ENCODE measurements at regions not wholly inside any gene's neighbourhood (a gene's known extent, or its start where the extent isn't known, plus 50 kb on each side); places are given as distances from the start of the nearest gene placed in this dataset.

DNA sequence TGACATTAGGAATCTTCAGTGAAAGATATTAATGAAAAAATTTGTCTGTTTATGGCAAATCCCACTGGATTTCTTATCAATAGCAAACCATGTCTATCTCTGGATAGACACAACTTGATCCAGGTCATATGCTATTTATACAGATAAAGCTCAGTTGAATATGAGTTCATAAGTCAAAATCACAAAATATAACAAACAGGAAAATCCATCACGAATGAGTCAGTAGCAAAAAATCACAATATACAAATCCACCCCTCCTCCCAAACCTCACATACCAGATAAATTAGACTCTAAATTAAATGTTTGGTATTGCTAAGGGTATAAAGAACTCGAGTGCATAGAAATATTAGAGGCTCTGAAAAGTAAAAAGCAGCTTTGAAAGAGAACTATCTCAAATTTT lies 420.5 kb downstream of the TLL1 start:
- ATAC-seq (ENCODE audit: low read depth) (no peak), DNase-seq (no peak)
- no peak overlapping the region for H3K4me2 ChIP-seq (replicated peaks; ENCODE audit: low read depth, low read length, poor library complexity, severe bottlenecking)
- H3K36me3 ChIP-seq (replicated peaks in 1 of 2; ENCODE audit: control extremely low read depth in 1 of 2, control insufficient read depth in 1 of 2, extremely low read depth in 1 of 2, insufficient read depth in 2 of 2, low read length in 1 of 2): no peaks in the 10 kb centered on the region
- H3K4me1 Mint-ChIP-seq: no peaks in the 10 kb centered on the region
- no peak overlapping the region for H3K4me3 ChIP-seq (ENCODE audit: control extremely low read depth in 1 of 5, extremely low read depth in 1 of 5, insufficient read depth in 1 of 5, low read depth in 2 of 5, low read length in 4 of 5)
- no peak overlapping the region for H3K27ac Mint-ChIP-seq
- H4K20me1 ChIP-seq (ENCODE audit: control insufficient read depth, insufficient read depth, low read length, poor library complexity, severe bottlenecking): no peaks in the 10 kb centered on the region
- intact Hi-C loops (cut with micrococcal nuclease): no loop called here
- WGBS (ENCODE audit: insufficient coverage): no CpG with 5 or more reads among the region's 2 CpGs
- no peaks in the 10 kb centered on the region for H3K27me3 ChIP-seq (replicated peaks in 1 of 4; ENCODE audit: control extremely low read depth in 1 of 4, control insufficient read depth in 3 of 4, insufficient read depth in 4 of 4, low read length in 3 of 4)
- TF ChIP-seq EZH2 (IDR thresholded peaks at IDR 0.05; ENCODE audit: borderline replicate concordance, insufficient read depth, low read depth, low read length, poor library complexity, severe bottlenecking): no peak
- TF ChIP-seq, protein P1, sequence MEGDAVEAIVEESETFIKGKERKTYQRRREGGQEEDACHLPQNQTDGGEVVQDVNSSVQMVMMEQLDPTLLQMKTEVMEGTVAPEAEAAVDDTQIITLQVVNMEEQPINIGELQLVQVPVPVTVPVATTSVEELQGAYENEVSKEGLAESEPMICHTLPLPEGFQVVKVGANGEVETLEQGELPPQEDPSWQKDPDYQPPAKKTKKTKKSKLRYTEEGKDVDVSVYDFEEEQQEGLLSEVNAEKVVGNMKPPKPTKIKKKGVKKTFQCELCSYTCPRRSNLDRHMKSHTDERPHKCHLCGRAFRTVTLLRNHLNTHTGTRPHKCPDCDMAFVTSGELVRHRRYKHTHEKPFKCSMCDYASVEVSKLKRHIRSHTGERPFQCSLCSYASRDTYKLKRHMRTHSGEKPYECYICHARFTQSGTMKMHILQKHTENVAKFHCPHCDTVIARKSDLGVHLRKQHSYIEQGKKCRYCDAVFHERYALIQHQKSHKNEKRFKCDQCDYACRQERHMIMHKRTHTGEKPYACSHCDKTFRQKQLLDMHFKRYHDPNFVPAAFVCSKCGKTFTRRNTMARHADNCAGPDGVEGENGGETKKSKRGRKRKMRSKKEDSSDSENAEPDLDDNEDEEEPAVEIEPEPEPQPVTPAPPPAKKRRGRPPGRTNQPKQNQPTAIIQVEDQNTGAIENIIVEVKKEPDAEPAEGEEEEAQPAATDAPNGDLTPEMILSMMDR (IDR thresholded peaks at IDR 0.05): no peak
- no peak overlapping the region for H2AFZ ChIP-seq (ENCODE audit: insufficient read depth, low read depth, low read length, poor library complexity, severe bottlenecking)
- no peaks in the 10 kb centered on the region for H3K9me3 ChIP-seq (ENCODE audit: control extremely low read depth in 1 of 3, control insufficient read depth in 2 of 3, insufficient read depth in 1 of 3, low read length in 2 of 3)
- H3K4me1 ChIP-seq (ENCODE audit: control insufficient read depth in 2 of 2, insufficient read depth in 2 of 2, low read length in 2 of 2): no peaks in the 10 kb centered on the region
- no peaks in the 10 kb centered on the region for H3K9me3 Mint-ChIP-seq (ENCODE audit: insufficient read depth)
- no peaks in the 10 kb centered on the region for H3K79me2 ChIP-seq (ENCODE audit: control insufficient read depth, insufficient read depth, low read length)
- ChIA-PET POLR2A (no interaction called here), CTCF (no interaction called here)
- no peaks in the 10 kb centered on the region for H3K27me3 Mint-ChIP-seq
- no peak overlapping the region for H3K27ac ChIP-seq (ENCODE audit: low read length in 2 of 2)
- no peak overlapping the region for H3K9ac ChIP-seq (ENCODE audit: low read length)
- H3K4me3 Mint-ChIP-seq: no peak overlapping the region

DNA sequence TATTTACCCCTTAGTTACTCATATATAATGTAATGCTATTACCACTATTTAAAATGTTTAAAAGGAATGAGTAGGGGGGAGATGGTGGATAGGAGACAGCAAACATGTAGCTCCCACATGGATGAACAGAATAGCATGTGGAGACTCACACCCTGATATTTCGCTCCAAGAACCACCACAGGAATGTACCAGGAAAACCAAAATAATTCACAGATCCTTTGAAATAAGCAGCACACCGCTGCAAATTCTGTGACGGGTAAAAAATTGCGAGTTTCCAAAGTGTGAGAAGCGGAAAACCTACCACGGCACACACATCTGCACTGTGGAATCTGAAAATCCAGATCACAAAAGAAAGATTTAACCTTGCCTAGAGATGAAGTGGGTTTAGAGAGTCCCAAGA lies 428.2 kb downstream of the TLL1 start:
- Histone ChIP-seq H4K20me1 (ENCODE audit: control insufficient read depth, insufficient read depth, low read length, poor library complexity, severe bottlenecking) (no peaks in the 10 kb centered on the region), H3K9me3 (ENCODE audit: control extremely low read depth in 1 of 3, control insufficient read depth in 2 of 3, insufficient read depth in 1 of 3, low read length in 2 of 3) (peaks cover 0 to 2% (median 0%) of the 10 kb centered on the region in 3 donors), H3K27me3 (replicated peaks in 1 of 4; ENCODE audit: control extremely low read depth in 1 of 4, control insufficient read depth in 3 of 4, insufficient read depth in 4 of 4, low read length in 3 of 4) (no peaks in the 10 kb centered on the region), H3K4me2 (replicated peaks; ENCODE audit: low read depth, low read length, poor library complexity, severe bottlenecking) (no peak overlapping the region), H3K27ac (ENCODE audit: low read length in 2 of 2) (no peak overlapping the region), H3K36me3 (replicated peaks in 1 of 2; ENCODE audit: control extremely low read depth in 1 of 2, control insufficient read depth in 1 of 2, extremely low read depth in 1 of 2, insufficient read depth in 2 of 2, low read length in 1 of 2) (no peaks in the 10 kb centered on the region), H3K9ac (ENCODE audit: low read length) (no peak overlapping the region), H3K79me2 (ENCODE audit: control insufficient read depth, insufficient read depth, low read length) (no peaks in the 10 kb centered on the region), H2AFZ (ENCODE audit: insufficient read depth, low read depth, low read length, poor library complexity, severe bottlenecking) (no peak overlapping the region), H3K4me1 (ENCODE audit: control insufficient read depth in 2 of 2, insufficient read depth in 2 of 2, low read length in 2 of 2) (no peaks in the 10 kb centered on the region), H3K4me3 (ENCODE audit: control extremely low read depth in 1 of 5, extremely low read depth in 1 of 5, insufficient read depth in 1 of 5, low read depth in 2 of 5, low read length in 4 of 5) (no peak overlapping the region)
- ATAC-seq (ENCODE audit: low read depth): no peak
- Mint-ChIP-seq H3K4me3 (no peak overlapping the region), H3K4me1 (no peaks in the 10 kb centered on the region), H3K27ac (no peak overlapping the region), H3K9me3 (ENCODE audit: insufficient read depth) (no peaks in the 10 kb centered on the region), H3K27me3 (no peaks in the 10 kb centered on the region)
- POLR2A ChIA-PET: no interaction called here
- intact Hi-C loops (cut with micrococcal nuclease): no loop called here
- CTCF ChIA-PET: no interaction called here
- TF ChIP-seq EZH2 (IDR thresholded peaks at IDR 0.05; ENCODE audit: borderline replicate concordance, insufficient read depth, low read depth, low read length, poor library complexity, severe bottlenecking): no peak
- TF ChIP-seq, protein P1 (IDR thresholded peaks at IDR 0.05): no peak
- WGBS (ENCODE audit: insufficient coverage): 93% methylated on average over 4 of the region's 6 CpGs
- DNase-seq: no peak
